ACHN (cell line): ENCODE measurements at regions not wholly inside any gene's neighbourhood (a gene's known extent, or its start where the extent isn't known, plus 50 kb on each side); places are given as distances from the start of the nearest gene placed in this dataset.
A peak's percentile ranks its signal among the peaks of the same experiment; 100 is the strongest.
"Not testable (repeated sequence)": the region's sequence is repeated elsewhere in the genome, so short reads cannot be mapped to it uniquely, and the experiment has no call there.

Experiments
- DNase-seq: peaks from one replicate; pipeline ENCODE4 v3.0.0-alpha.2; 2015
- in situ Hi-C: cut with HindIII; loops from 2 replicates; pipeline ENCODE4 v1.10.0; 2017; ENCODE audit warnings: low sequenced_read_pairs, low pct_ligation_motif_present, low pct_unique_long_range_greater_than_20kb

DNA sequence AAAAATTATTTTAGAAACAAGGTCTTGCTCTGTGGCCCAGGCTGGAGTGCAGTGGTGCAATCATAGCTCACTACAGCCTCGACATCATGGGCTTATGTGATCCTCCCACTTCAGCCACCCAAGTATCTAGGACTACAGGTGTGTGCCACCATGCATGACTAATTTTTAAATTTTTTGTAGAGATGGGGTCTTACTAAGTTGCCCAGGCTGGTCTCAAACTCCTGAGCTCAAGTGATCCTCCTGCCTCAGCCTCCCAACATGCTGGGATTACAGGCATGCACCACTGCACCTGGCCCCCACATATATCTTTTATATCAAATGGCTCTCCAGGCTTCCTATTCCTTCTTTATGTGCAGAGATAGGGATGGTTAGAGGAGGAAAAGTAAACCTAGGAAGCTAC, 91.2 kb upstream of the SVIL start:
- DNase-seq, in situ Hi-C loops: not testable (repeated sequence)

DNA sequence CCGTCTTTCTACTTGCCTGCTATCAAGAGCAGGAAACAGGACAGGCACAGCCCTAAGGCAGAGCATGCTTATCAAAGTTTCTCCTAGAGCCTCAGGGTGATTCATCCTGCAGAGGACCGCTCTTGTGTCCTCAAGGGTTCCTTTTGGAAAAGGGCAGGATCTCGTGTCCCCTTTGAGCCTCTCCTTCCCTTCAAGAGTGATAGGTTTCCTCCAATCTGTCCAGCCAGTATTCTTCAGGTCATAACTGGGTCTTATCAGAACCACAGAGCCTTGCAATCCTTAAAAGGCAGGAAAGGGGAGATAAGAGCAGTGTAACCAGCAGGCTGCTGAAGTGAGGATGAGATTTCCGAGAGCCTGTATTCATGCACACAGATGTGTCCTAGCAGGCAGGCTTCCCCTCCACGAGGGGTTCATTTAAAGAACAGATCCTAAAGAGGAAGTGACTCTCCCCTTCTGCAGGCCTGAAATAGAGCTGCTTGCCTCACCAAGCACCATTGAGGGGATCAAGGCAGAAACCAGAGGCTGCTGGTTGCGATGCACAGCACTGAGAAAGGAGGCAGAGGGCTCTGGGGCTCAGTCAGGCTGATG, 90.5 kb upstream of the SVIL start:
- no peak for DNase-seq
- in situ Hi-C loops, result no loop called here

DNA sequence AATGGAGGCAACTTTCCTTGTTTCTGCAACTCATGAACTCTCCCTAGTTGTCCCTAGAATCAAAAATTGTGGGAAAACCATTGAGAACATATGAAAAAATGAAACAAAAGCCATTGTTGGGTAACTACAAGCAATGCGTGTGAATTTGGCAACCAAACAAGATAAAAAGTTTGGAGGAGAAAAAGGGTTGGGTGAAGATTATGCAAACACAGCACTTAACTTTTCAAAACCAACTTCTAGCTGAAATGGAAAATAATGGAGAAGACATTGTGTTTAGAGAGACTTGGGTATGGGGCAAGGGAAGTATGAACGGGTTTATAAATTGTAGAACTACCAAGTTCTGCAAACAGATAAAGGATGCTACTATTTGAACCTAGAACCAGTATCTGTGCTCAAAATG, 89.0 kb upstream of the SVIL start:
- no peak for DNase-seq
- in situ Hi-C loops, result no loop called here

DNA sequence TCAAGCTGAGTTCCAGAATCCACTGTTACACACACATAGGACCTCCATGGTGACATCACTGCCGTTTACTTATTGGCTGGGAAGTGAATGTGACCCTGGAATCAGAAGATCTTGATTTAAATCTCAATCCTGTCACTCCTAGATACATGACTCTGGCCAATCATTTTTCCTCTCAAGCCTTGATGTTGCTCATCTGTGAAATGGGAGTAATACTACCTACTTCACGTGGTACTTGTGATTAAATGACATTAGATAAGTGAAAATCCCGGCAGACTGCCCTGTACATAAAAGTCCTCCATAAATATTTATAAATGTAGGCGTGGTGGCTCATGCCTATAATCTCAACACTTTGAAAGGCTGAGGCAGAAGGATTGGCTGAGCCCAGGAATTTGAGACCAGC, 88.0 kb upstream of the SVIL start:
- in situ Hi-C loops, result no loop called here
- DNase-seq, result no peak

DNA sequence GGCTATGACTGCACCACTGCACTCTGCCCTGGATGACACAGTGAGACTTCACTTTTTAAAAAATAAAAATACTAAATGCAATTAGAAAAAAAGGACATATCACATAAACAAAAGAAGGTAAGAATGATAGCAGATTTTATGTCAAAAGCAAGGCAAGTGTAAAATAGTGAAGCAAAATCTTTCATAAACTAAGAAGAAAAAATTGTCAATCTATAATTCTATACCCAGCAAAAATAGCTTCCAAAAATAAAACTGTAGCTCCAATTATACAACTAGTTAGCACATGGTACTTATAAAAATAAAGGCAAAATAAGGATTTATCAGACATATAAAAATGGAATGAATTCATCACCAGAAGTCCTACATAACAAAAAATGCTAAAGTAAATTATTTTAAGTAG, 85.4 kb upstream of the SVIL start:
- DNase-seq, result no peak
- in situ Hi-C loops, result no loop called here

DNA sequence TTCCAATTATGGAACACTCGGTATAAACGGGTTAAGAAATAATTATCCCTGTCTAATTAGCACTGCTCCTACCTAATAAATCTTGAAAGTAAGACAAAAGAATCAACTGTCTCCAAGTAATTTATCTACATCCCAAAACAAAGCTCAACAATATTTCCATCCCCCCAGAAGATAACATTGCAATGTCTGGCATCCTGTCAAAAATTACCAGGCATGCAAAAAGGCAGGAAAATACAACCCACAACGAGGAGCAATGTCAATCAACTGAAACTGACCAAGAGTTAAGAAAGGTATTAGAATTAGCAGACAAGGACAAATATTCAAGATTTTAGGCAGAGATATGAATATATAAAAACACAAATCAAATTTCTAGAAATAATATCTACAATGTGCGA, 84.5 kb upstream of the SVIL start:
- no peak for DNase-seq

DNA sequence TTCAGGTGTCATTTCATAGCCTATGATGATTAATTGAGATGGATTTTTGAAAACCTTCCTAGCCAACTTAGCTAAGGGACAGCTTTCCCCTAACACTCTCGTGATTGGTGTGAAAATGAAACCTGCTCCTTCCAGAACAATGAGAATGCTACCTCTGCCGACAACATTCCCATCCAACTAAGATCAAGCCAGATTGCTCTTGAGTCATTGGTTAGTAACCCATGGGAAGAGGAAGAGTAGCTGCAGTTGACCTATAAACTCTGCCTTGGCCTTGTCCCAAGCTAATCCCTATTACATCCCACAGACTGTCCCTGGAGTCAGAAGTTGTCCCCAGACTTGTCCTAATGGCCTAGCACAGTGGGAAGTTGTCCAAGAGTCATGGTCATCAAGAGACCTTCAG, 80.5 kb upstream of the SVIL start:
- no peak for DNase-seq
- in situ Hi-C loops, result no loop called here

More for the DNA sequence above, 84.5 kb upstream of the SVIL start:
- in situ Hi-C loops, result no loop called here

DNA sequence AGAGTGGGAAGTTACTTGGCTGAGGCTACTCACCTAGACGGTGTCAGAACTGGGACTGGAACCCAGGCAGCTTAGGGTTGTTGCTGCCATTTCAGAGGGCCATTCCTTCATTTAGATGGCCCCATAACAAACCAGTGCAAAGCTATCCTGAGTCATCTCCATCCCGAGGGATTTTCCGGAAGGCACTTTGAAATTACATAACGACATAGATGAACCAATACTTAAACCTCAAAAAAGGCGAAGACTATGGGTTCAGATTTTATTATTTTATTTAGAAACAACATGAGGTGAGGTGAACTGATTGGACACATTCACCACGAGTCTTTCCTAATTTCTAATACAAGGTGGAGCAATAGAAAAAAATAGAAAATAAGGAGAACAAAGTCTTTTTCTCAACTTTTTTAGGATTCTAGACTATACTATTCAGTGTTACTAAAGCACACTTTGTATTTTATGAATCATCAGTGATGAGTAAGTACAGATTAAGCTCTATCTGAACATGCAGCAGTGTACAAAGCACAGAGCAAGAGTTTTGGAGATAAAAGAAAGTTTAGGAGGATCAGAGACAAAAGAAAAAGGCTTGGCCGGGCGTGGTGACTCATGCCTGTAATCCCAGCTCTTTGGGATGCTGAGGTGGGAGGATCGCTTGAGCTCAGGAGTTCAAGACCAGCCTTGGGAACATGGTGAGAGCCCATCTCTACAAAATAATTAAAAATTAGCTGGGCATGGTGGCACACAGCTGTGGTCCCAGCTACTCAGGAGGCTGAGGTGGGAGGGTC, 79.5 kb upstream of the SVIL start:
- DNase-seq, result peak; percentile 11
- in situ Hi-C loops, result no loop called here

DNA sequence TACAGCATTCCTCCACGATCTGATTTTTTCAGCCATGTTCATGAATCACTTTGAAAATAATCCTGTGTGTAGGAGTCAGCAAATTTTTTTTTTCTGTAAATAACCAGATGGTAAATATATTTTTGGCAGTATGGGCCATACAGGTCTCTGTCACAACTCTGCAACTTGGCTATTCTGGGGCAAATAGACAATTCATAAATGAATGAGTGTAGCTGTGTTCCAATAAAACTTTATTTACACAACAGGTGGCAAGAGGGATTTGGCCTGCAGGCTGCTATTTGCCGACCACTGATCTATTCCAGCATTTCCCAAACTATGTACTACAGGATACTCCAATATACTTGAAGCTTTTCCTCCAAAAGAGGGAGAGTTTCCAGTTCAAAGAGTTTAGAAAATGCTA, 78.7 kb upstream of the SVIL start:
- in situ Hi-C loops, result no loop called here
- DNase-seq, result no peak

DNA sequence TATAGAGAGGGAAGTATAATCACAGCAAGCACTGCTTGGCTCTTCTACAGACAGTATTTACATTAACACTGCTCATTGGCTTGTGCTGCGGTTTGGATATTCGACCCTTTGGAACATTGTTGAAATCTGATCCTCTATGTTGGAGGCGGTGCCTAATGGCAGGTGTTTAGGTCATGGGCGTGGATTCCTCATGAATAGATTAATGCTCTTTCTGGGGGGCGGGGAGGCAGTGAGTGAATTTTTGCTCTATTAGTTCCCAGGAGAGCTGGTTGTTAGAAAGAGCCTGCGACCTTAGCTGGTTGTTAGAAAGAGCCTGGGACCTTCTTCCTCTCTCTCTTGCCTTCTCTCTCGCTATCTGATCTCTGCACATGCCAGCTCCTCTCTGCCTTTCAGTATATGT, 77.3 kb upstream of the SVIL start:
- no peak for DNase-seq
- in situ Hi-C loops, result no loop called here

DNA sequence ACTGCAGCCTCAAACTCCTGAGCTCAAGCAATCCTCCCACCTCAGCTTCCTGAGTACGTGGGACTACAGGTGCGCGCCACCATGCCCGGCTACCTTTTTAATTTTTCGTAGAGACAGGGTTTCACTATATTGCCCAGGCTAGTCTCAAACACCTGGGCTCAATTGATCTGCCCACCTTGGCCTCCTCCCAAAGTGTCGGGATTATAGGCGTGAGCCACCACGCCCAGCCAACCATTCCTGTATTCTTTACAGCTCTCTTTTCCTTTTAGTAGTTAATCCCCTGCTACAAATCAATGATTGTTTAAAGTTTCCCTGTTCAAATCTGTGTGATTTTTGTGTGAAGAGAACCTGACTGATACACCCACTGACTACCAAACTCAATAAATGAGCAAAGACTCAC, 75.4 kb upstream of the SVIL start:
- in situ Hi-C loops, result no loop called here
- no peak for DNase-seq

DNA sequence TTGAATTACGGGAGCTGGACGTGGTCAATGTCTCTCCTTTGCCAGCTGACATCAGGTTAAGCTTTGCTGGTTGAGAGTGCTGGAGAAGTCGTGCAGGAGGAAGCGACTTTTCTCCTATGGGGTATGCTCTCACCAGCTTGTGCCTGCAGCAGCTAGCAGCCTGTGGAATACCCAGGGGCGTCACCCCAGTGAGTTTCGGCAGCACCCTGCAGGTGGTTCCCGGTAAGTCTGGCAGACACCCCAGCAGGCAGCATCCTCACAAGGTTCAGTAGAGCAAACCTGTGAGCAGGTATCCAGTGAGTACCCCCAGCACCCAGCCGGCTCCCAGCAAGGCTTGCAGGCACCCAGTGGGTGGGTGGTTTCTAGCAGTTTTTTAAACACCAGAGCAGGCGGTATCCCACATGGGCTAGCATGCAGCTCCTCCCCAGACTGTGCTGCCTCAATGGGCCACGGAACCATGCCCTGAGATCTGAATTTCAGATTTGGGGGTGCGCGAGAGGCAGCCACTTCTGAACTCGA, 74.8 kb upstream of the SVIL start:
- DNase-seq, result no peak
- in situ Hi-C loops, result no loop called here

DNA sequence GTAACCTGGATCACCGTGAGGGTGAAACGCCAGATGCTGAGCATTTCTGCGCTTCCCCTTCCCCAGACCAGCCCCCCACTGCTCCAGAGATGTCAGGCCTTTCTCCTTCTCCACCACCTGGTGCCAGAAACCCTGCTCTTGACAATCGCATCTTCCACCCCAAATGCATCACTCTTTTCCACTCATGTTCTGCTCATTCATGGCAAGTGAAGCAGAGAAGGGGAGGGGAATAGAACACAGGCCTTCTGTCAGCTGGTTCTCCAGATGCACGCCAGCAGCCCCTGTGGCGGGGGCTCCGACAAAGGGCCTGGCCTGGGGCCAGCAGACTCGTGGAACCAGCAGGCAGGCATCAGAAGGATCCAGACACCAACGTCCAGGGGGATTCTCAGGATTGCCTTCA, 68.5 kb upstream of the SVIL start:
- in situ Hi-C loops, result no loop called here
- no peak for DNase-seq

DNA sequence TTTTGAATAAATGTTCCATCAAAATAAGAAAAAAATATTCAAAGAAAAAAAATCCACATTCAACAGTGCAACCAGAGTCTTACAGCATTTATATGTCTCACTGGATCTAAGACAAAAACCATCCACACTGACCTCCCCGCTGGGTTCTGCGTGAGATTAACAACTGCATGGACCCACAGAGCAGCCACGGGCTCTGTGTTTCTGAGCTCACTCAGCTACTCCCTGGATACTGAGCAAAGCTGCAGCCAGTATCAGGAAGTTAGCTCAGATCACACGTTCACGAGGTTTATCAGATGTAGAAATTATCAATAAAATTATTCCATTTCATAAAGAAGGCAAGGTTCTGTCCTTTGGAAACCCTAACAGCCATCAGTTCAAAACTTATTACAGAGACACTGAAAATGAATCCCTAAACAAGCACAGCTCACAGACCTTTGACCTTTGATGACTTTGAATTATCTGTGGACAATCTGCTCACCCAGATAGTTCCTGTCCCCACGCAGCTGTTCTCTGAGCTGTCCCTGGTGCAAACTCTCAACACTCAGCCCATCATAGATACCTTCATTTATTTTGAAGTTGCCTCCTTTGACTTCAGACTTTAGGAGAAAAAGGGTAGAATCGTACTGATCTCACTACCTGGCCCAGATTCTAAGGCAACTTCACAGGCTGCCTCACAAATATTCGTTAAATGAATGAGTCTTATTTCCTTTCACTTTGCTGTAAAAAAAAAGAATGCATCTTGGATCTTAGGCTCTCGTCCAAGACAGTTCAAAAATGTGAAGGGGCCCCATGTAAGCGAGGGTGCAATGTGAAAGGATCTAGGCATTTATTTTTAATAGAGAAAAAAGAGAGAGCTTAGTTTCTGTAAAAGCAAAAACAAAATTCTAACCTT, 67.7 kb upstream of the SVIL start:
- DNase-seq, result no peak

DNA sequence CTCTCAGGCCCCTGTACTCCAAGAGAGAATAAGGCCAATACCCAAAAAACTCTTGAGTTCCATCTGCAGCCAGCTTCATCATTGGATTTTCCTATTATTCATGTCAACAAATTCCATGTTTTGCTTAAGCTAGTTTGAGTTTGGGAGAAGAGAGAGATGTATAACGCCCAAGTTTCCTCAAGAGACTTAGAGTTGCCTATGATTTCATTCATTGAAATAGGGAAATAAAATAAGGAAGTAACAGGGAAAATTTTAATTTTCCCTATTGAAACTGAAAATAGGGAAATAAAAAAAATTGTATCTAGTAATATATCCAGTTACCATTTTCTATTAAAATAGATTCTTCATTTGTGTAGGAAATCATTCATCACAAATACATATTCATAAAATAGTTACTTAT, 66.5 kb upstream of the SVIL start:
- no peak for DNase-seq
- in situ Hi-C loops, result no loop called here

More for the DNA sequence above, 67.7 kb upstream of the SVIL start:
- in situ Hi-C loops, result no loop called here

DNA sequence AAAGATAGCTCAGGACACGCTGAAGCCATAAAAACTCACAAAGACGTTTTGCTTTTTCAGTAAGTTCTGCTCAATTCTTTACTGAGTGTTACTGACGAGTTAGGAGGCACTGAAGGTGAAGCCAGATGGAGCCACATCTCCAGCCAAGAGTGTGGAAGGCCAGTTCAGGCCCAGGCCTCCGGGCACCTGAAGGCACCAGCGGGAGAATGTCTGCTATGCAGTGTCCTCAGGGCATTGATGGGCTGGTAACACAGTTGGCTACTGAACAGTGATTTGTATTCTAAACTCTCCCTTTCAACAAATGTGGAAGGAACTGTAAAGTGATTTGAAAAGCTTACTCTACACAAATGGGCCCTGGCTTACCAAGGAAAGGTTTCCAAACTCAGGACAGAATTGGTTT, 64.8 kb upstream of the SVIL start:
- DNase-seq, result no peak
- in situ Hi-C loops, result no loop called here

DNA sequence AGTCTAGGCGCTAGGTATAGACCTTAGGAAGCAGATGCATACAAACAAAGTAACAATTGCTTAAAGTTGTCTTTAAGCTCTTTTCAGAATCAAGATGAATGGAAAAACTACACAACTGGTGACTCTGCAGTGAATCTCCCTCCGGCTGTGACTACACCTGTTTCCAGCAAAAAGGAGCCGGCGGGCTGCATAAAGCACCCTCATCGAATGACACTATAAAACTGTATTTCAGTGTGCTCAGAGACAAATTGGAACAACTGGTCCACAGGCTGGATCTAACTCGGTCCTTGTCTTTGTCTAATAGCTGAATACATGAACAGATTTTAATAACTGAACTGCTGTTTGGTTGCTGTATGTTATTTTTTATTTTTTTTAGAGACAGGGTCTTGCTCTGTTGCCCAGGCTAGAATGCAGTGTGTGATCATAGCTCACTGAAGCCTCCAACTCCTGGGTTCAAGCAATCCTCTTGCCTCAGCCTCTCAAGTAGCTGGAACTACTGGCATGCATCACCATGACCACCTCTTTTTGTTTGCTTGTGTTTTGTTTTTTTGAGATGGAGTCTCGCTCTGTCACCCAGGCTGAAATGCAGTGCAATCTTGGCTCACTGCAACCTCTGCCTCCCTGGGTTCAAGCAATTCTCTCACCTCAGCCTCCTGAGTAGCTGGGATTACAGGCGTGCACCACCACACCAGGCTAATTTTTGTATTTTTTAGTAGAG, 64.2 kb upstream of the SVIL start:
- in situ Hi-C loops, result no loop called here
- no peak for DNase-seq

DNA sequence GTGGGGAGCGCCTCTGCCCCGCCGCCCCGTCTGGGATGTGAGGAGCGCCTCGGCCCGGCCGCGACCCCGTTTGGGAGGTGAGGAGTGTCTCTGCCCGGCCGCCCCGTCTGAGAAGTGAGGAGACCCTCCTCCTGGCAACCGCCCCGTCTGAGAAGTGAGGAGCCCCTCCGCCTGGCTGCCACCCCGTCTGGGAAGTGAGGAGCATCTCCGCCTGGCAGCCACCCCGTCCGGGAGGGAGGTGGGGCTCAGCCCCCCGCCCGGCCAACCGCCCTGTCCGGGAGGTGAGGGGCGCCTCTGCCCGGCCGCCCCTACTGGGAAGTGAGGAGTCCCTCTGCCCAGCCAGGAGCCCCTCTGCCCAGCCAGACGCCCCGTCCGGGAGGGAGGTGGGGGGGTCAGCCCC, 61.8 kb upstream of the SVIL start:
- in situ Hi-C loops, DNase-seq: not testable (repeated sequence)

DNA sequence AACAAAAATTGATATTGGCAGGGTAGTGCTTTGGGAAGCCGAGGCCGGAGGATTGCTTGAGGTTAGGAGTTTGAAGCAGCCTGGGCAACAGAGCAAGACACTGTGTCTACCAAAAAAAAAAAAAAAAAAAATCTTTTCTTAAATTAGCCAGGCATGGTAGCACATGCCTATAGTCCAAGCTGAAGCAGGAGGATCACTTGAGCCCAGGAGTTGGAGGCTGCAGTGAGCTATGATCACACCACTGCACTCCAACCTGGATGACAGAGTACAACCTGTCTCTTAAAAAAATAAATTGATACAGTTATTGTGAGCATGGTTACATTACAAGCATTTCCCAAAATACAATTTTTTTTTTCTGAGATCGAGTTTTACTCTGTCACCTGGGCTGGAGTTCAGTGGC, 59.4 kb upstream of the SVIL start:
- in situ Hi-C loops, result no loop called here
- DNase-seq, result no peak
